ENCODE measurements at regions not wholly inside any gene's neighbourhood (a gene's known extent, or its start where the extent isn't known, plus 50 kb on each side); places are given as distances from the start of the nearest gene placed in this dataset.
"Not testable (repeated sequence)": the region's sequence is repeated elsewhere in the genome, so short reads cannot be mapped to it uniquely, and the experiment has no call there.

GRCh38 chr4:53711926-53712325 lies 120.6 kb upstream of the LNX1 start:
- FAIRE-seq (no peak), DNase-seq (ENCODE audit: insufficient read length, low spot score) (no peak)
- TF ChIP-seq PAX5 (IDR thresholded peaks at IDR 0.05; ENCODE audit: insufficient read depth, low read length, severe bottlenecking) (no peak), POLR2AphosphoS5 (IDR thresholded peaks at IDR 0.05; ENCODE audit: low read depth, low read length) (no peak), POU2F2 (IDR thresholded peaks at IDR 0.05; ENCODE audit: low read depth, low read length) (no peak), TAF1 (IDR thresholded peaks at IDR 0.05; ENCODE audit: low read depth, low read length) (no peak), POLR2A (IDR thresholded peaks at IDR 0.05; ENCODE audit: low read depth, low read length) (no peak), SPI1 (IDR thresholded peaks at IDR 0.05; ENCODE audit: low read depth, low read length) (no peak)

GRCh38 chr4:53709693-53710092 lies 118.4 kb upstream of the LNX1 start:
- DNase-seq (ENCODE audit: insufficient read length, low spot score) (no peak), FAIRE-seq (no peak)
- no peak for TF ChIP-seq POLR2AphosphoS5 (IDR thresholded peaks at IDR 0.05; ENCODE audit: low read depth, low read length)
- TF ChIP-seq POU2F2 (IDR thresholded peaks at IDR 0.05; ENCODE audit: low read depth, low read length) = no peak

GRCh38 chr4:53707491-53707890 lies 116.2 kb upstream of the LNX1 start:
- no peak for TF ChIP-seq POLR2AphosphoS5 (IDR thresholded peaks at IDR 0.05; ENCODE audit: low read depth, low read length)
- TF ChIP-seq TAF1 (IDR thresholded peaks at IDR 0.05; ENCODE audit: low read depth, low read length) = no peak
- no peak for TF ChIP-seq PAX5 (IDR thresholded peaks at IDR 0.05; ENCODE audit: insufficient read depth, low read length, severe bottlenecking)
- no peak for TF ChIP-seq POLR2A (IDR thresholded peaks at IDR 0.05; ENCODE audit: low read depth, low read length)
- TF ChIP-seq POU2F2 (IDR thresholded peaks at IDR 0.05; ENCODE audit: low read depth, low read length) = no peak
- no peak for TF ChIP-seq SPI1 (IDR thresholded peaks at IDR 0.05; ENCODE audit: low read depth, low read length)
- FAIRE-seq (no peak), DNase-seq (ENCODE audit: insufficient read length, low spot score) (no peak)

GRCh38 chr4:53706422-53707032 lies 115.2 kb upstream of the LNX1 start:
- DNase-seq (ENCODE audit: insufficient read length, low spot score) (peak; percentile 8), FAIRE-seq (peak; percentile 58)
- TF ChIP-seq POLR2A (IDR thresholded peaks at IDR 0.05; ENCODE audit: low read depth, low read length) (no peak), TAF1 (IDR thresholded peaks at IDR 0.05; ENCODE audit: low read depth, low read length) (no peak), POLR2AphosphoS5 (IDR thresholded peaks at IDR 0.05; ENCODE audit: low read depth, low read length) (no peak), PAX5 (IDR thresholded peaks at IDR 0.05; ENCODE audit: insufficient read depth, low read length, severe bottlenecking) (no peak), SPI1 (IDR thresholded peaks at IDR 0.05; ENCODE audit: low read depth, low read length) (no peak), POU2F2 (IDR thresholded peaks at IDR 0.05; ENCODE audit: low read depth, low read length) (no peak)

GRCh38 chr4:53705972-53706371 lies 114.7 kb upstream of the LNX1 start:
- no peak for TF ChIP-seq SPI1 (IDR thresholded peaks at IDR 0.05; ENCODE audit: low read depth, low read length)
- no peak for TF ChIP-seq POLR2A (IDR thresholded peaks at IDR 0.05; ENCODE audit: low read depth, low read length)
- TF ChIP-seq POLR2AphosphoS5 (IDR thresholded peaks at IDR 0.05; ENCODE audit: low read depth, low read length) = no peak
- TF ChIP-seq TAF1 (IDR thresholded peaks at IDR 0.05; ENCODE audit: low read depth, low read length) = no peak
- no peak for TF ChIP-seq POU2F2 (IDR thresholded peaks at IDR 0.05; ENCODE audit: low read depth, low read length)
- no peak for TF ChIP-seq PAX5 (IDR thresholded peaks at IDR 0.05; ENCODE audit: insufficient read depth, low read length, severe bottlenecking)
- DNase-seq (ENCODE audit: insufficient read length, low spot score) = no peak
- no peak for FAIRE-seq

GRCh38 chr4:53705151-53705764 lies 114.0 kb upstream of the LNX1 start:
- no peak for DNase-seq (ENCODE audit: insufficient read length, low spot score)
- TF ChIP-seq TAF1 (IDR thresholded peaks at IDR 0.05; ENCODE audit: low read depth, low read length) (no peak), SPI1 (IDR thresholded peaks at IDR 0.05; ENCODE audit: low read depth, low read length) (peak; percentile 68)
- FAIRE-seq = peak; percentile 26

- no peak for DNase-seq (ENCODE audit: insufficient read length, low spot score)
- TF ChIP-seq POU2F2 (IDR thresholded peaks at IDR 0.05; ENCODE audit: low read depth, low read length) = no peak
- no peak for TF ChIP-seq SPI1 (IDR thresholded peaks at IDR 0.05; ENCODE audit: low read depth, low read length)
- TF ChIP-seq POLR2AphosphoS5 (IDR thresholded peaks at IDR 0.05; ENCODE audit: low read depth, low read length) = no peak
- TF ChIP-seq TAF1 (IDR thresholded peaks at IDR 0.05; ENCODE audit: low read depth, low read length) = no peak
- FAIRE-seq = peak; percentile 35
These were observed 113.0 kb upstream of the LNX1 start for GRCh38 chr4:53704329-53704728.

- FAIRE-seq (no peak), DNase-seq (ENCODE audit: insufficient read length, low spot score) (no peak)
- no peak for TF ChIP-seq POLR2A (IDR thresholded peaks at IDR 0.05; ENCODE audit: low read depth, low read length)
- TF ChIP-seq TAF1 (IDR thresholded peaks at IDR 0.05; ENCODE audit: low read depth, low read length) = no peak
- TF ChIP-seq SPI1 (IDR thresholded peaks at IDR 0.05; ENCODE audit: low read depth, low read length) = no peak
These were observed 112.0 kb upstream of the LNX1 start for GRCh38 chr4:53703267-53703655.

- DNase-seq (ENCODE audit: insufficient read length, low spot score) = peak; percentile 19
- no peak for TF ChIP-seq SPI1 (IDR thresholded peaks at IDR 0.05; ENCODE audit: low read depth, low read length)
- no peak for TF ChIP-seq TAF1 (IDR thresholded peaks at IDR 0.05; ENCODE audit: low read depth, low read length)
- no peak for TF ChIP-seq POLR2A (IDR thresholded peaks at IDR 0.05; ENCODE audit: low read depth, low read length)
- TF ChIP-seq PAX5 (IDR thresholded peaks at IDR 0.05; ENCODE audit: insufficient read depth, low read length, severe bottlenecking) = no peak
- peak; percentile 60; the same call in 1 of the 2 replicates for TF ChIP-seq POU2F2 (IDR thresholded peaks at IDR 0.05; ENCODE audit: low read depth, low read length)
- FAIRE-seq = peak; percentile 74
These were observed 111.3 kb upstream of the LNX1 start for GRCh38 chr4:53702334-53703266.

- not testable (repeated sequence) for FAIRE-seq; DNase-seq (ENCODE audit: insufficient read length, low spot score)
These were observed 110.0 kb upstream of the LNX1 start for GRCh38 chr4:53701260-53701659.

- not testable (repeated sequence) for FAIRE-seq; DNase-seq (ENCODE audit: insufficient read length, low spot score)
These were observed 108.0 kb upstream of the LNX1 start for GRCh38 chr4:53699310-53699709.
